Kidney epithelial cell (primary cell): ENCODE measurements at regions not wholly inside any gene's neighbourhood (a gene's known extent, or its start where the extent isn't known, plus 50 kb on each side); places are given as distances from the start of the nearest gene placed in this dataset.

Source experiments
- DNase-seq: peaks from one replicate; pipeline ENCODE4 v3.0.0-alpha.2; 2010; ENCODE audit warnings: low read depth
- H3K27me3 ChIP-seq: 2 replicates; pipeline ENCODE4 v1.6.0; 2011; ENCODE audit warnings: low read length; ENCODE audit not compliant: control insufficient read depth, insufficient read depth
- H3K36me3 ChIP-seq: 2 replicates; pipeline ENCODE4 v1.5.1; 2011; ENCODE audit warnings: low read length; ENCODE audit not compliant: control insufficient read depth, insufficient read depth
- H3K4me3 ChIP-seq: 2 replicates; pipeline ENCODE4 v1.5.1; 2011; ENCODE audit warnings: low read depth, mild to moderate bottlenecking, control low read depth, low read length
- TF ChIP-seq, protein P1 (sequence below): IDR thresholded peaks from 2 replicates; pipeline ENCODE4 v1.5.1; 2011; ENCODE audit warnings: mild to moderate bottlenecking, moderate library complexity, low read length, control low read depth, inconsistent platforms; ENCODE audit not compliant: insufficient read depth, poor library complexity, severe bottlenecking

DNA sequence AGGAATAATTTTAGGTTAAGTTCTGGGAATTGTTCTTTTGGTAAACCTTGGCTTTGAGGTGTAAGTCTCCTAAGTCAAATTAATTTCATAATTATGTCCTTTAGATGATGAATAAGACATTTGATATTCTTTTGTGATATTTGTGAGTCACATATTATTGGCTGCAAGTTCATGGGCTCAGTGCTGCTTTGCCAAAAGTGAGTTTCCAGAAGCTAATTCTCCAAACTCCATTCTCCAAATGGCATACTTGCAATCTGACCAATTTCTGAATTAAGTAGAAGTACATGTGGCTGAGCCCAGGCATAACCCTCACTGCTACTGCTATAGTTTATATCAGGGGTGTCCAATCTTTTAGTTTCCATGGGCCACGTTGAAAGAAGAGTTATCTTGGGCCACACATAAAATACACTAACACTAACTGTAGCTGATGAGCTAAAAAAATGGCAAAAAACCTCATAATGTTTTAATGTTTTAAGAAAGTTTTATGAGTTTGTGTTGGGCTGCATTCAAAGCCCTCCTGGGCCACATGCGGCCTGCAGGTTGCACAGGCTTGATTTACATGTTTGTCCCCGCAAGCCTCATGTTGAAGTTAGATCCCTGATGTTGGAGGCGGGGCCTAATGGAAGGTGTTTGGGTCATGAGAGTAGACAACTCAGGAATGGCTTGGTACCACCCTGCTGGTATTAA is 196.1 kb downstream of the ZNF330 start:
- TF ChIP-seq, protein P1, sequence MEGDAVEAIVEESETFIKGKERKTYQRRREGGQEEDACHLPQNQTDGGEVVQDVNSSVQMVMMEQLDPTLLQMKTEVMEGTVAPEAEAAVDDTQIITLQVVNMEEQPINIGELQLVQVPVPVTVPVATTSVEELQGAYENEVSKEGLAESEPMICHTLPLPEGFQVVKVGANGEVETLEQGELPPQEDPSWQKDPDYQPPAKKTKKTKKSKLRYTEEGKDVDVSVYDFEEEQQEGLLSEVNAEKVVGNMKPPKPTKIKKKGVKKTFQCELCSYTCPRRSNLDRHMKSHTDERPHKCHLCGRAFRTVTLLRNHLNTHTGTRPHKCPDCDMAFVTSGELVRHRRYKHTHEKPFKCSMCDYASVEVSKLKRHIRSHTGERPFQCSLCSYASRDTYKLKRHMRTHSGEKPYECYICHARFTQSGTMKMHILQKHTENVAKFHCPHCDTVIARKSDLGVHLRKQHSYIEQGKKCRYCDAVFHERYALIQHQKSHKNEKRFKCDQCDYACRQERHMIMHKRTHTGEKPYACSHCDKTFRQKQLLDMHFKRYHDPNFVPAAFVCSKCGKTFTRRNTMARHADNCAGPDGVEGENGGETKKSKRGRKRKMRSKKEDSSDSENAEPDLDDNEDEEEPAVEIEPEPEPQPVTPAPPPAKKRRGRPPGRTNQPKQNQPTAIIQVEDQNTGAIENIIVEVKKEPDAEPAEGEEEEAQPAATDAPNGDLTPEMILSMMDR, result no peak
- H3K4me3 ChIP-seq, result no peak overlapping the region
- no peaks in the 10 kb centered on the region for H3K36me3 ChIP-seq
- DNase-seq, result no peak
- H3K27me3 ChIP-seq, result no peaks in the 10 kb centered on the region

DNA sequence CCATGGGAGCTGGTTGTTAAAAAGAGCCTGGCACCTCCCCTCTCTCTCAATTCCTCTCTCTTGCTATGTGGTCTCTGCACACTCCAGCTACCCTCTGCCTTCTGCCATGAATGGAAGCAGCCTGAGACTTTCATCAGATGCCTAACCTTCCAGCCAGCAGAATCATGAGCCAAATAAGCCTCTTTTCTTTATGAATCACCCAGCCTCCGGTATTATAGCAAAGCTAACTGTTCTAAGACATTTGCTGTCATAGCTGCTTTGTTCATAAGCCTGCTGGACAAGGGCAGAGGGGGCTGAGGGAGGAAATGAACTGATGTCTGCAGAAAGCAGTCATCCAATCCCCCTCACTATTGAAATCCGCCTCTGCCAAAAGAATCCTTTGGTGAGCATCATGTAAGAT is 196.7 kb downstream of the ZNF330 start:
- no peaks in the 10 kb centered on the region for H3K36me3 ChIP-seq
- TF ChIP-seq, protein P1, result no peak
- H3K27me3 ChIP-seq, result no peaks in the 10 kb centered on the region
- H3K4me3 ChIP-seq, result no peak overlapping the region
- DNase-seq, result no peak

DNA sequence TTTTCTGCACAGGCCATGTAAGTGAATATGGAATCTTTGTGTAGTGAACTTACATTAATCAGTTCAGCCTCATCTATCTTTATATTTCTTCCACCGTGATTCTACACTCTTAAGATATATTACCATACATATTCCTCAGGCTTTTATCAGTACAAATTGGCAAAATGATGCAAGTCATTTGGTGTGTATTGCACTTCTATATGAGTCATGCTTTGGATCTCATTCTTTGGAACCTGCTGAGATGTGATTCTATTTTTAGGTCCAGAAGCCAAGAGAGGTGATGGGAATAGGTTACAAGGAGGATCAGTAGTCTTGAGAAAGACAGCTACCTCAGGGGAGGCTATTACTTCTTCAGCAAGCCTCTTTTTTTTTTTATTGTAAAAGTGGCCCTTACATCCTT is 204.4 kb downstream of the ZNF330 start:
- no peak for DNase-seq
- H3K4me3 ChIP-seq, result no peak overlapping the region
- TF ChIP-seq, protein P1, result no peak

DNA sequence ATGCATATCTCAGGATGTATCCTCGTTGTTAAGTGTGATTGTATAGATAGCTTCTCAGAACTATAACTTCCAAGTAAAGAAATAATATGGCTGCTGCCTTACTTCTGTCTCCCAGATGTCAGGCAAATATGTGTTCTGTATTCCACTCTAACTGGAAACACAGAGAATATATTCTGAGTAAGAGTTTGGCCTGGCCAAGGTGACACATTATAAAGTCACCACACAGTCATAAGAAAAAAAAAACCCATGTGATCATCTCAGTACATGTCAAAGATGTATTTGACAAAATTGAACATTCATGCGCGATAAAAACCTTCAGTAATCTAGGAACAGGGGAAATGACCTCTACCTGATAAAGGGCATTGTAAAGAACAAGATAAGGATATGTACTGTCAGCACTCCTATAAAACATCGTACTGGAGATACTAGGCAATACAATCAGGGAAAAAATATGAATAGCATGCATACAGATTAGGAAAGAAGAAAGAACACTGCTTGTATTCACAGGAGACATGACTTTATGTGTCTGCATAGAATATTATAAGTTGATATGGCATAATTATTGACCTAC is 207.1 kb downstream of the ZNF330 start:
- no peaks in the 10 kb centered on the region for H3K36me3 ChIP-seq
- no peaks in the 10 kb centered on the region for H3K27me3 ChIP-seq
- DNase-seq, result no peak
- TF ChIP-seq, protein P1, result no peak
- H3K4me3 ChIP-seq, result no peak overlapping the region

More for the DNA sequence above, 204.4 kb downstream of the ZNF330 start:
- H3K27me3 ChIP-seq, result no peaks in the 10 kb centered on the region
- H3K36me3 ChIP-seq, result no peaks in the 10 kb centered on the region

DNA sequence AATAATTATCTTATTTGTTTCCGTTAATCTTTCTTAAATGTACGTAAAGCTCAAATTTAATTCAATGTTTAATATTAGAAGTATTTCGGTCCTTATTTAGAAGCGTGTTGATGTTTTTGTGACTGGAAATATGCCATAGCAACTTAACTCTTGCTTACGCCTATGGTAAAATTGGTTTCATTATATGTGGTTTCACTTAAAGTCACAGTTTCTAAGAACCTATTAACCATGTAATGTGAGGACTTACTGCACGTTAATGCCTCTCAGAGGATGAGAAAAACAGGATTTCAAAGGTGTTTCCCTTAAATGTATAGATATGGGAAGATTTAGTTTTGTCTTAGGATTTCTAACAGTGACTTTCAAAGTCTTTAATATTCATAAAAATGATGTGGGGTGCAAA is 206.4 kb upstream of the IL15 start:
- no peaks in the 10 kb centered on the region for H3K27me3 ChIP-seq
- DNase-seq, result no peak
- H3K36me3 ChIP-seq, result no peaks in the 10 kb centered on the region
- no peak overlapping the region for H3K4me3 ChIP-seq
- TF ChIP-seq, protein P1, result no peak

DNA sequence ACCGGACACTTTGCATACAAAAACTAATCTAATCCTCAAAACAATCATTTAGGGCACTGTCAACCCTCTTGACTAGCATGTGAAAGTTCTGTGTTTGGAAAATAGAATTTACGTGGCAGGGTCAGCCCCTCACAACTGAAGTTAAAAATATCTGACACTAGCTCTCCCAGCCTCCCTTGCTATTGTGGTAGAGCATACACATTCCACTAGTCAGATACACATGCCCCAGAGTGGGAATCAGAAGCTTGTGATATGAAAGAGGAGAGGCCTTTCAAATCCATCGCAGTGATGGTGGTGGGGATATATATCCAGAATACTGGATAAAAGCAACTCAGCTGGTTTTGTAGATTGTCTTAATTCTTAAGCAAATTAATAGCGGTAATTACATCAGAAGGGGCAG is 205.7 kb upstream of the IL15 start:
- Histone ChIP-seq H3K27me3 (no peaks in the 10 kb centered on the region), H3K4me3 (no peak overlapping the region), H3K36me3 (no peaks in the 10 kb centered on the region)
- TF ChIP-seq, protein P1, result no peak
- DNase-seq, result no peak
